Endodermal cell (in vitro differentiated cells): ENCODE measurements at regions not wholly inside any gene's neighbourhood (a gene's known extent, or its start where the extent isn't known, plus 50 kb on each side); places are given as distances from the start of the nearest gene placed in this dataset.

ENCODE experiments used
- DNase-seq: peaks from one replicate; pipeline ENCODE4 v3.0.0-alpha.2; 2017
- H3K27ac ChIP-seq: 2 replicates; pipeline ENCODE4 v1.5.1; 2013; ENCODE audit warnings: mild to moderate bottlenecking, low read depth, low read length, moderate library complexity
- H3K27me3 ChIP-seq: 2 replicates; pipeline ENCODE4 v1.6.1; 2013; ENCODE audit warnings: mild to moderate bottlenecking, low read length, moderate library complexity; ENCODE audit not compliant: insufficient read depth, control insufficient read depth, poor library complexity, severe bottlenecking
- H3K36me3 ChIP-seq: 2 replicates; pipeline ENCODE4 v1.7.0; 2013; ENCODE audit warnings: mild to moderate bottlenecking, low read length, moderate library complexity; ENCODE audit not compliant: control insufficient read depth, insufficient read depth
- H3K4me1 ChIP-seq: one replicate; pipeline ENCODE4 v1.7.0; 2013; ENCODE audit warnings: low read length; ENCODE audit not compliant: control insufficient read depth, insufficient read depth
- H3K4me3 ChIP-seq: 2 replicates; pipeline ENCODE4 v1.5.1; 2013; ENCODE audit warnings: mild to moderate bottlenecking, low read length, moderate library complexity
- H3K9ac ChIP-seq: 2 replicates; pipeline ENCODE4 v1.6.1; 2013; ENCODE audit warnings: mild to moderate bottlenecking, low read length, moderate library complexity; ENCODE audit not compliant: poor library complexity, severe bottlenecking; ENCODE audit errors: extremely low read depth
- H3K9me3 ChIP-seq: 2 replicates; pipeline ENCODE4 v1.6.1; 2013; ENCODE audit warnings: mild to moderate bottlenecking, low read length, moderate library complexity; ENCODE audit not compliant: control insufficient read depth
- H3K27ac Mint-ChIP-seq: 2 replicates; pipeline ENCODE4 v1.8.0; 2020; ENCODE audit warnings: mixed read lengths
- H3K27me3 Mint-ChIP-seq: 2 replicates; pipeline ENCODE4 v1.8.0; 2021; ENCODE audit warnings: mild to moderate bottlenecking, mixed read lengths; ENCODE audit not compliant: insufficient read depth
- H3K36me3 Mint-ChIP-seq: 2 replicates; pipeline ENCODE4 v1.8.0; 2020; ENCODE audit warnings: low read depth, mixed read lengths
- H3K4me1 Mint-ChIP-seq: 2 replicates; pipeline ENCODE4 v1.8.0; 2020; ENCODE audit warnings: mixed read lengths
- H3K4me3 Mint-ChIP-seq: 2 replicates; pipeline ENCODE4 v1.8.0; 2020; ENCODE audit warnings: mild to moderate bottlenecking, moderate library complexity, mixed read lengths
- H3K9me3 Mint-ChIP-seq: 2 replicates; pipeline ENCODE4 v1.8.0; 2020; ENCODE audit warnings: mild to moderate bottlenecking, mixed read lengths
- CTCF ChIP-seq: fragments of 200-600 bp; sonication (generic); conservative IDR thresholded peaks from 2 replicates; pipeline ENCODE4 v1.5.0; 2021; ENCODE audit warnings: antibody characterized with exemption, mild to moderate bottlenecking
- WGBS, 2 experiments: methylation state at CpG; one replicate each; pipeline versions ENCODE4 v1.1.5 to v1.1.7; 2013; ENCODE audit warnings: missing lambda C conversion rate in 2 of 2, mixed read lengths in 1 of 2; ENCODE audit not compliant: insufficient coverage in 1 of 2, insufficient read length in 1 of 2; 5-methylcytosine and 5-hydroxymethylcytosine counted together

DNA sequence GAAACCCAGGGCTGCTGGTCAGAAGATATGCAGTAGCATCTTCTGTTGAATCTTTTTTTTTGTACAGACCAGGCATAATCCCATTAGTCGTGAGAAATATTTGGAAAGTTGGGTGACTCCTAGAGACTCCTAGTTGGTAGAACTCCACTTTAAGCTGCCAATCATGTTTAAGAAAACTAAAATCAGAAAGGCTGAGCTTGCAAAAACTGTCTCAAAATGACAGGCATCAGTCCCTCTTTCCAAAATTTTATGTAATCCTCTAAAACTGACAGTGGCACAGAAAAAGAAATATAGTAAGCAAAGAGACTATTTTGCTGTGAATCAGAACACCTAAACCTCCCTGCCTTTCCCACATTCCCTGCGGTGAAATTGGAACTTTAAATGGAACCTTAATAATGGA, 568.5 kb downstream of the CCSER2 start:
- Histone ChIP-seq H3K27me3 (no peaks in the 10 kb centered on the region), H3K4me3 (no peak overlapping the region), H3K36me3 (no peaks in the 10 kb centered on the region), H3K9ac (no peak overlapping the region), H3K9me3 (no peaks in the 10 kb centered on the region), H3K27ac (no peak overlapping the region), H3K4me1 (no peaks in the 10 kb centered on the region)
- no peak for TF ChIP-seq CTCF
- peaks cover 2% of the 10 kb centered on the region for H3K4me1 Mint-ChIP-seq
- no peak overlapping the region for H3K27ac Mint-ChIP-seq
- 93 to 100% methylated on average over 1 to 2 of the region's 2 CpGs for WGBS, 2 experiments
- no peak for DNase-seq
- H3K9me3 Mint-ChIP-seq: no peaks in the 10 kb centered on the region
- no peaks in the 10 kb centered on the region for H3K36me3 Mint-ChIP-seq
- no peak overlapping the region for H3K4me3 Mint-ChIP-seq
- H3K27me3 Mint-ChIP-seq: peaks cover 6% of the 10 kb centered on the region

DNA sequence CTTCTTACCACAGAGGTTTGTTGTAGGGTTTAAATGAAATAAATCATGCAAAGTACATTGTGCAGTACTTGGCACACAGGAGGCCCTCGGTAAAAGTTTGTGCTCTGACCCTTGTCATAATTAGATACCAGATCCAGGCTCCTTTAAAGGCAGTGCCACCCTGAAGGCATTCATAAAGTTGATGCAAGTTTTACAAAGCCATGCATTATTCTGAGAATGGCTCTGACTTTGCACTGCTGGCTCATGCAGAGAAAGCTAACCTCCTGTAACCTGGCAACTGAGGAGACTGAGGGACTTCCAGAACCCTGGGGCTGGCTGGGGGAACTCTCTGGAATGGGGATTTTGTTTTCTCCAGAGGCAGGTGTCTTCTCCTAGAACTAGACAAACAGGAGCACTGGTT, 570.9 kb downstream of the CCSER2 start:
- Mint-ChIP-seq H3K4me3 (no peak overlapping the region), H3K27ac (no peak overlapping the region), H3K27me3 (peaks cover 6% of the 10 kb centered on the region), H3K4me1 (peaks cover 2% of the 10 kb centered on the region), H3K36me3 (no peaks in the 10 kb centered on the region), H3K9me3 (no peaks in the 10 kb centered on the region)
- Histone ChIP-seq H3K36me3 (no peaks in the 10 kb centered on the region), H3K9me3 (no peaks in the 10 kb centered on the region), H3K27me3 (no peaks in the 10 kb centered on the region), H3K4me3 (no peak overlapping the region), H3K27ac (no peak overlapping the region), H3K9ac (no peak overlapping the region), H3K4me1 (no peaks in the 10 kb centered on the region)
- no peak for TF ChIP-seq CTCF
- DNase-seq: no peak
- 91% methylated on average over 1 of the region's 1 CpG; no CpG with 5 or more reads in 1 of the 2 experiments for WGBS, 2 experiments

- WGBS, 2 experiments: 84 to 100% methylated on average over 1 to 2 of the region's 2 CpGs
- Mint-ChIP-seq H3K9me3 (no peaks in the 10 kb centered on the region), H3K36me3 (no peaks in the 10 kb centered on the region), H3K27me3 (peaks cover 6% of the 10 kb centered on the region), H3K27ac (no peak overlapping the region), H3K4me1 (peaks cover 2% of the 10 kb centered on the region), H3K4me3 (no peak overlapping the region)
- no peak overlapping the region for H3K4me3 ChIP-seq
- H3K4me1 ChIP-seq: no peaks in the 10 kb centered on the region
- H3K9ac ChIP-seq: no peak overlapping the region
- H3K9me3 ChIP-seq: no peaks in the 10 kb centered on the region
- H3K36me3 ChIP-seq: no peaks in the 10 kb centered on the region
- no peaks in the 10 kb centered on the region for H3K27me3 ChIP-seq
- no peak for DNase-seq
- H3K27ac ChIP-seq: no peak overlapping the region
- TF ChIP-seq CTCF: no peak
Observed at GRCh38 chr10:84900141-84900540, 571.8 kb downstream of the CCSER2 start.
